Left kidney (tissue), 1 donor: ENCODE measurements at regions not wholly inside any gene's neighbourhood (a gene's known extent, or its start where the extent isn't known, plus 50 kb on each side); places are given as distances from the start of the nearest gene placed in this dataset.

ENCODE experiments used
- DNase-seq: peaks from one replicate; pipeline ENCODE4 v3.0.0-alpha.2; 2013

GRCh38 chr9:73565026-73565425 is 413.4 kb downstream of the ANXA1 start:
- no peak for DNase-seq

DNA sequence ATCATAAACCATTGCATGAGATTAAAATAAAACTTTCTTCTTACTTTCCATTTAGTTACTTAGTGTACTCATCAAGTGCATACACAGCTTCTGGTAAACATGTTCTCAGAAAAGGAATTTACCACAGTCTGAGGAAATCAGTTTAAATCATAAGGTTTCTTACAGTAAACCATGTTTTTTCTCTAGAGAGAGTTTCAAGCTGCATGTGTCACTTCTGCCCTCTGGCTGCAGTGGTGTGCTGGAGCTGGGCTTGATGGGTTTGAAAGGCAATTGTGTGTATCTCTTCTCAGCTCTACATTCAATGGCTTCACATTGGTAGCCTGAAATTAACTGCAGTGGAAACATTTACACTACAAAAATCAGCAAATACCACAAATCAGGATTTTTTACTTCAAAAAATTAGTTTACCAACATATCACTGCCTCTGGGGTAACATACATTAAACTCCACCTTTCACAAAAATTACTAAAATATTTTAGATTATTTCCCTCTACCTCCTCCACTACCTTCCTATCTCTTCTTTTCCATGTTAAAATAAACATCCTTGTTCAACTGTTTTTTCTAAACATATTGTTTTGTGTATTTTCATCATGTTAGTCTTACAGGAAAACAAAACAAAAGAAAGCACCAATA is 414.3 kb downstream of the ANXA1 start:
- no peak for DNase-seq

DNA sequence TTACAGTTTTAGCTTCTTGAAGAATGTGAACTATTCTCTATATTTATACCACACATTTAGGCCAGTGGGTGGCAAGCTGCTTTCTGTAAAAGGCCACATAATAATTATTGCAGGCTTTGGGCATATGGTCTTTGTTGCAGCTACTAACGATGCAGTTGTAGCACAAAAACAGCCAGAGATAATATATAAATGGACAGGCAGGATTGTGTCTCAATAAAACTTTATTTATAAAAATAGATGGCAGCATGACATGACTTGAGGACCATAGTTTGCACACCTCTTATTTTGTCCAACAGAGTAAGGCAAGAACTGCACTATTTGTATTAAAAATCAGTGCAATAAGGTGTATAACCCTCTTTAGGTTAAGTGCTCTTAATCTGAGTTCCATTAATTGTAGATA is 415.0 kb downstream of the ANXA1 start:
- DNase-seq: no peak

- no peak for DNase-seq
Observed at GRCh38 chr9:73573235-73573634, 421.6 kb downstream of the ANXA1 start.

GRCh38 chr9:73575101-73576060 is 423.7 kb downstream of the ANXA1 start:
- DNase-seq: no peak

- DNase-seq: no peak
Observed at GRCh38 chr9:73577848-73578247, 426.2 kb downstream of the ANXA1 start.

DNA sequence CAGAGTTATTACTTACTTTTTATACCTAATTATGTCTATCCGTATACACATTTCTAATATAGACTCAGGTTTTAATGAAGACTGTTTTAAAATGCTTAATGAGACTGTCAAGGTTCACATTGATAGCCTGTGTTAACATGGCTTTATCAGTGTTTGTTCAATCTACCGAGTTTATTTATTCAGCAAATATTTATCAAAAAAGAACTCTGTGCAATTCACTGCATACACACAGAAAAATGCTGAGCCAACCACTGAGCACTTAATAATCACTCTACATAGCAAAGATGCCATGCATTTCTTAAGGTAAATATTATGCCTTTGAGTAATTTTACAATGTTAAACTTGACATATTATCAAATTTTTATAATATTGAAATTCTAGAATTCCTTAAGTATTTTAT is 428.2 kb downstream of the ANXA1 start:
- DNase-seq: no peak

GRCh38 chr9:73583576-73583975 is 431.9 kb downstream of the ANXA1 start:
- no peak for DNase-seq

DNA sequence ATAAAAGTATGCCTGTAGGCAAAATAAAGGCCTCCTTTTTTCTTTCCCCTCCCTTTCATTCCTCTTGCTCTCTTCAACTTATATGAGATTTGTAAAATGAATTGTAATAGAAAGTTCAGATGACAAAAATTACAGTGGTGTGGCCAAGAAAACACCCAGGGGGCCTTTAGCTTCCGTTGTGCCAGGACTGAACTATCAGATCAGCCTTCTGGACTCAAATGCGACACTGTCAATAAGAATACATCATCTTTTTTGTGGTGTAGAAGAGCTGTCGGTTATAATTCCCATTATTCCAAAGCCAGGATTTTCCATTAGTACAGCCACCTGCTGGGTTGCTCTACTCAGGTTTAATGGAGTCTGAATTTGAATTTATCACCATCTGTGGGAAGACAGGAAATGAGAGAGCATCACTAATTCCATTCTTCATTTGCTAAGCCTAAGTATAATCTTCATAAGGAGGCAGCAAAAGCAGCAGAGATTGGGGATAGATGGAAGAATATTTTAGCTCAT is 443.4 kb downstream of the ANXA1 start:
- no peak for DNase-seq

GRCh38 chr9:73596321-73596720 is 444.7 kb downstream of the ANXA1 start:
- no peak for DNase-seq

GRCh38 chr9:73597039-73597438 is 445.4 kb downstream of the ANXA1 start:
- no peak for DNase-seq

DNA sequence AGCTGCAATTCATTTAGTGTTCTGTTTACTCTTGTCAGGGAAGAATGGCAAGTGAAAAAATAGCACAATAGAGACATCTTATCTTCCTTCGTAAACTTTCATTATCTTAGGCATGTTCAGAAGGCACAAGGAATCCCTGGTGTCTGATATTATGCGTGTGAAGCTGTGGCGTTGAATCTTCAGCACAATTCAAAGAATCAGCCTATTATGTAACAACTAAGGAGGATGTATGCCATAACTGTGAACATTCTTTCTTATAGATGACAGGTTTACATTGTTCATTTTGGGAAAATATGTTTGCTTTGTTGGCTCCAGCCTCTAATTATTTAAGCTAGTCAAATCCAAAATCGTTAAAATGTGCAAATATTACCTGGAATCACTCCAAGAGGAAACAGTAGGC is 446.1 kb downstream of the ANXA1 start:
- DNase-seq: no peak

DNA sequence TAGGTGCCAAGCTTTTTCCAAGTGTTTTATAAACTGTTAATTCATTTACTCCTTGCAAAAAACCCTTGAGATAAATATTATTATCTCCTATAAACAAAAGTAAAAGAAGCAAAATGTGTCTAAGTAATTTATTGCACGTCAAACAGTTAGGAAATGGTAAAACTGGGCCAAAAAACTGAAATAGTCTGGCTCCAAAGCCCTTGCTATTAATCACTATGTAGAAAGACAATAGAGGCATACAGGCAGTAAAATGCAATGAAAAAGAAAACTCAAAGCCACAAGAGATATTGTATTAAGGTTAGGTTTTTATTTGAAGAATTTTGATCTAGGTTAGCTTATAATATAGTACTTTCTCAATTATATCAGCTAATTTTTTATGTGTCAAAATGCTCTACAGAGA is 457.7 kb downstream of the ANXA1 start:
- no peak for DNase-seq

DNA sequence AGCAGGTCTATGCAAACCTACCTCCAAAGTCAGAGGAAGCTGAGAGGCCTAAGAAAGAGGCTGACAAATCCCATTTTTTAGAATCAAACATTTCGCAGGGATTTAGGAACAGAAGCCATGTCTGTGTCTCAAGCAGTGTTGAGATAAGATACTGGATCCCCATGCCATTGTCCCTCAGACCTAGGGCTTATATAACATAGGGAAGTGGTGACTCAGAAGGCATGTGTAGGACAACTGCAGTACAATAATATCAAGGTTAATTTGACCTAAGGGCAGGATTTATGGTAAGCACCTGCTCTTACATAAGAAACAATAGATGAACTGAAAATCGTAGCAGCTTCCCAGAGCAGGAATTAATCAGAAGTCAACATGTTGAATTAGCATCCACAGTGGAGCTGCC is 459.4 kb downstream of the ANXA1 start:
- no peak for DNase-seq

GRCh38 chr9:73613092-73613701 is 461.5 kb downstream of the ANXA1 start:
- DNase-seq: no peak

DNA sequence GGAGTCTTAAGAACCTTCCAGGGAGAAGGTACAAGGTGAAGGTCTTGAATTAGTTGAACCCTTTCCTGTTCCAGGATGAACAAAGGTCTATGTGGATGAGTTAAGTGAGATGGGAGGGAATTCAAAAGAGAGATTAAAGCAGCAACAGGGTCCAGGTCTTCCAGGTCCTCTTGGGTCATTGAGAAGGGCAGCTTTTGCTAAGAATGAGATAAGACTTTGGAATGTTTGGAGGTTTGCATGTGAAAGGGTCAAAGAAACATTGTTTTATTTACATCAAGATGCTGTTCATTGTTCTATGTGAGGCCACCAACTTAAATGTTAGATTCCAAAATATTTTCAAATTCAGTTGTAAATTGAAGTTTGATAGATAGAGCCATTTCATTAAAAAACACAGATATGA is 463.9 kb downstream of the ANXA1 start:
- DNase-seq: no peak

GRCh38 chr9:73617586-73617985 is 465.9 kb downstream of the ANXA1 start:
- no peak for DNase-seq

GRCh38 chr9:73640971-73641370 is 489.3 kb downstream of the ANXA1 start:
- DNase-seq: no peak

DNA sequence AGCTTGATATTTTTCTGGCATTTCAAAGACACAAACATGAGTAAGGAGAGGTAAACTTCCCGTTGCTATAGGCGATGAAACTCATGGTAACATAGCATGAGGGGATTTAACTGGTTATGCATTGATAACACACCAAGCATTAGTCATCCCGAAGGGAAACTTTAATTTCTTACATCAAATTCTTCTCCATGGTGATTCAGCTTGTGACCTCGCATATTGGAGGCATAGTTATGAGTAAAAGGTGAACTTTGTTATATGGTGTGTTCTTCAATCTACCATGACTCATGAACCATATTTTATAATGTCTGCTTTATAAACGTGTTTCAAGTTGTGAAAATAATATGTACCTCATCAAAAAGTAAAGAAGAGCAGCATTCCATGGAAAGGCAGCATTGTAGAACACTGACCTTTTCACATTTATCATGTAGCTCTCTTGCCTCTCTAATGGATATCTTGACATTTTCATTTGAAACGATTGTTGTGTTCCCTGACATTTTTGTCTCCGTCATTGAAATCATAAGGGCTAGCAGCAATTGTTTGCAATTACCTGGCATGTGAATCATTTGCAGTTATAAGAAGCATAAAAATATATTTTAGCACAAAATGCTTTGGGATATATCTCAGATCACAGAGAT is 491.8 kb downstream of the ANXA1 start:
- no peak for DNase-seq

DNA sequence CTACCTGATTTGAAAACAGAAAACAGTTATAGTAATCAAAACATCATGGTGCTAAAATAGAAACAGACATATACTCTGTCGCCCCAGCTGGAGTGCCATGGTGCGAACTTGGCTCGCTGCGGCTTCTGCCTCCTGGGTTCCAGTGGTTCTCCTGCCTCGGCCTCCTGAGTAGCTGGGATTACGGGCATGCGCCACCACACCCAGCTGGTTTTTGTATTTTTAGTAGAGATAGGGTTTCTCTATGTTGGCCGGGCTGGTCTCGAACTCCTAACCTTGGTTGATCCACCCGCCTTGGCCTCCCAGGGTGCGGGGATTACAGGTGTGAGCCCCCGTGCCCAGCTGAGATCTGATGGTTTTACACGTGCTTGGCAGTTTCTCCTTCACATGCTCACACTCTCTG is 495.9 kb downstream of the ANXA1 start:
- no peak for DNase-seq

DNA sequence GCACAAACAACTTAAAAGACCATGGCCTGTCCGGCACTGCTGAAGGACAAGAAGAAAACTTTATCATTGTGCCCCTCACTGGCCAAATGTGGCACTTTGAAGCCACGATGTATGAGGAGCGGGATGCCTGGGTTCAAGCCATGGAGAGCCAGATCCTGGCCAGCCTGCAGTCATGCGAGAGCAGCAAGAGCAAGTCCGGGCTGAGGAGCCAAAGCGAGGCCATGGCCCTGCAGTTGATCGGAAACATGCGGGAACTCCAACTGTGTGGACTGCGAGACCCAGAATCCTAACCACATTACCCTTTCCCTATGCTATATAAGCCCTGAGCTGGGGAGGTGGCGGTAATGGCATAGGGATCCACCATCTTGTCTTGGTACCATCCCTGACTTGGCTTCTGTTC is 497.9 kb downstream of the ANXA1 start:
- DNase-seq: no peak

GRCh38 chr9:73655363-73655762 is 503.7 kb downstream of the ANXA1 start:
- no peak for DNase-seq

DNA sequence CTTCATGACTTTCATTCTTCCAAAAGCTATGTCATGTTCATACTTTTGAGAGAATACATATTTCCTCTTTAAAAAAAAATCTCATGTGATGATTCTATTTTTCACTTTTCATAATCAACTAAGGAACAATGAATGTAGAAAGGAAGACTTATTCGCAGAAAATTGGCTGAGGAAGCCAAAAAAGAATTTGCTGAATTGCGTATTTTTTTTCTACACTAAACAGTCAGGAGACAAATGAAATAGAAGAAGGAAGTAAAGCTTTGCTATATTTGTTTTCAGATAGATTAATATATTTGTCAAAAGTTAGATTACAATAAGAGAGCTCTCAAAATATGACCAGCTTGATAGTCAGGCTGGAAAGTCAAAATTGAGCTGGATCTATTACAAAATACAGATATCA is 504.2 kb downstream of the ANXA1 start:
- DNase-seq: no peak
